Neural cell (in vitro differentiated cells): ENCODE measurements at regions not wholly inside any gene's neighbourhood (a gene's known extent, or its start where the extent isn't known, plus 50 kb on each side); places are given as distances from the start of the nearest gene placed in this dataset.

ENCODE experiments used
- H2AFZ ChIP-seq: fragments of 200-600, 300-800 bp; sonication (generic), shearing (Covaris generic); 2 replicates; pipeline ENCODE4 v1.6.0; 2014; ENCODE audit warnings: low read depth, mild to moderate bottlenecking, antibody characterized with exemption, low read length, moderate library complexity
- H3F3A ChIP-seq: fragments of 200-600 bp; shearing (Covaris generic); 2 replicates; pipeline ENCODE4 v1.6.1; 2016; ENCODE audit warnings: mild to moderate bottlenecking, moderate library complexity, mixed read lengths, antibody characterized with exemption, low read length; ENCODE audit not compliant: insufficient read depth, poor library complexity, severe bottlenecking
- H3K27ac ChIP-seq: fragments of 200-600, 300-800 bp; sonication (generic), shearing (Covaris generic); 2 replicates; pipeline ENCODE4 v1.5.1; 2014; ENCODE audit warnings: mild to moderate bottlenecking, low read length, moderate library complexity
- H3K27me3 ChIP-seq: fragments of 300-800, 200-600 bp; sonication (generic), shearing (Covaris generic); 2 replicates; pipeline ENCODE4 v1.6.0; 2014; ENCODE audit warnings: mild to moderate bottlenecking, low read depth, low read length, moderate library complexity; ENCODE audit not compliant: insufficient read depth
- H3K36me3 ChIP-seq: fragments of 300-800, 200-600 bp; sonication (generic), shearing (Covaris generic); 2 replicates; pipeline ENCODE4 v1.5.1; 2014; ENCODE audit warnings: mild to moderate bottlenecking, antibody characterized with exemption, low read length, moderate library complexity; ENCODE audit not compliant: insufficient read depth
- H3K4me2 ChIP-seq: fragments of 300-800, 200-600 bp; sonication (generic), shearing (Covaris generic); 2 replicates; pipeline ENCODE4 v1.6.0; 2014; ENCODE audit warnings: mild to moderate bottlenecking, low read length
- H3K4me3 ChIP-seq: fragments of 300-800, 200-600 bp; sonication (generic), shearing (Covaris generic); 2 replicates; pipeline ENCODE4 v1.5.1; 2014; ENCODE audit warnings: mild to moderate bottlenecking, low read length, moderate library complexity
- H3K79me2 ChIP-seq: fragments of 200-600 bp; shearing (Covaris generic); replicated peaks from 2 replicates; pipeline ENCODE4 v1.6.0; 2014; ENCODE audit warnings: mild to moderate bottlenecking, low read length, moderate library complexity; ENCODE audit not compliant: insufficient read depth
- H3K9ac ChIP-seq: fragments of 300-800, 200-600 bp; sonication (generic), shearing (Covaris generic); 2 replicates; pipeline ENCODE4 v1.6.1; 2016; ENCODE audit warnings: mild to moderate bottlenecking, low read length, mixed read lengths
- H3K9me2 ChIP-seq: fragments of 200-600 bp; shearing (Covaris generic); 2 replicates; pipeline ENCODE4 v1.6.1; 2016; ENCODE audit warnings: mild to moderate bottlenecking, low read length, mixed read lengths; ENCODE audit not compliant: insufficient read depth
- H3K9me3 ChIP-seq: fragments of 200-600, 300-800 bp; sonication (generic), shearing (Covaris generic); 2 replicates; pipeline ENCODE4 v1.6.1; 2016; ENCODE audit warnings: mild to moderate bottlenecking, mixed run types, low read length, moderate library complexity, mixed read lengths
- H4K20me1 ChIP-seq: fragments of 200-600 bp; shearing (Covaris generic); 2 replicates; pipeline ENCODE4 v1.6.1; 2016; ENCODE audit warnings: mild to moderate bottlenecking, mixed run types; ENCODE audit not compliant: insufficient read depth
- CTCF ChIP-seq: fragments of 450-650 bp; IDR thresholded peaks from 2 replicates; pipeline ENCODE4 v1.5.1; 2014; ENCODE audit warnings: antibody characterized with exemption, mild to moderate bottlenecking, moderate library complexity; ENCODE audit not compliant: poor library complexity, severe bottlenecking
- EP300 ChIP-seq: fragments of 450-650 bp; conservative IDR thresholded peaks from 2 replicates; pipeline ENCODE4 v1.6.1; 2014; ENCODE audit warnings: antibody characterized with exemption, mild to moderate bottlenecking, moderate library complexity; ENCODE audit not compliant: poor library complexity, severe bottlenecking
- EZH2 ChIP-seq: fragments of 200-600, 300-800 bp; shearing (Covaris generic), sonication (generic); IDR thresholded peaks from 2 replicates; pipeline ENCODE4 v1.6.1; 2014; ENCODE audit warnings: antibody characterized with exemption, low read length, borderline replicate concordance, mild to moderate bottlenecking; ENCODE audit not compliant: insufficient read depth, poor library complexity, severe bottlenecking
- MXI1 ChIP-seq: fragments of 450-650 bp; conservative IDR thresholded peaks from 2 replicates; pipeline ENCODE4 v1.6.1; 2014; ENCODE audit warnings: antibody characterized with exemption, mild to moderate bottlenecking; ENCODE audit not compliant: poor library complexity, severe bottlenecking
- POLR2AphosphoS5 ChIP-seq: IDR thresholded peaks from 2 replicates; pipeline ENCODE4 v1.6.1; 2012
- RAD21 ChIP-seq: fragments of 450-650 bp; conservative IDR thresholded peaks from 2 replicates; pipeline ENCODE4 v1.6.1; 2014; ENCODE audit warnings: antibody characterized with exemption, mild to moderate bottlenecking, moderate library complexity
- REST ChIP-seq: IDR thresholded peaks from 2 replicates; pipeline ENCODE4 v1.6.1; 2012; ENCODE audit warnings: borderline replicate concordance
- SMC3 ChIP-seq: fragments of 450-650 bp; conservative IDR thresholded peaks from 2 replicates; pipeline ENCODE4 v1.6.1; 2014; ENCODE audit warnings: antibody characterized with exemption, mild to moderate bottlenecking, moderate library complexity; ENCODE audit not compliant: poor library complexity
- TAF1 ChIP-seq: IDR thresholded peaks from 2 replicates; pipeline ENCODE4 v1.6.1; 2012; ENCODE audit warnings: low read depth
- small RNA-seq, 3 experiments: library from RNA; depleted of rRNA; stranded (forward); fragments of <200 nt; gene quantifications; one replicate each; pipeline ENCODE3, GENCODE V24; 2012

GRCh38 chr5:39475159-39475571, 50.4 kb upstream of the DAB2 start:
- no peaks in the 10 kb centered on the region for H3K9me3 ChIP-seq
- no peak overlapping the region for H3K27ac ChIP-seq
- H3K36me3 ChIP-seq = no peaks in the 10 kb centered on the region
- no peaks in the 10 kb centered on the region for H4K20me1 ChIP-seq
- no peak overlapping the region for H3K4me3 ChIP-seq
- no peaks in the 10 kb centered on the region for H3K79me2 ChIP-seq
- H3K4me2 ChIP-seq = no peak overlapping the region
- H3F3A ChIP-seq = no peaks in the 10 kb centered on the region
- H3K27me3 ChIP-seq = no peaks in the 10 kb centered on the region
- H3K9ac ChIP-seq = no peak overlapping the region
- no peaks in the 10 kb centered on the region for H3K9me2 ChIP-seq
- no peak overlapping the region for H2AFZ ChIP-seq
- TF ChIP-seq REST (no peak), EP300 (no peak), SMC3 (no peak), EZH2 (no peak), POLR2AphosphoS5 (no peak), TAF1 (no peak), MXI1 (no peak), RAD21 (no peak), CTCF (no peak)

Small RNA genes in the stretch of these regions (small RNA-seq; reads per million reads assigned to genes)
- gene RNU1-150P = 0 to 0.90 (median 0.45) reads per million in 3 experiments
